ENCODE measurements at regions not wholly inside any gene's neighbourhood (a gene's known extent, or its start where the extent isn't known, plus 50 kb on each side); places are given as distances from the start of the nearest gene placed in this dataset.

DNA sequence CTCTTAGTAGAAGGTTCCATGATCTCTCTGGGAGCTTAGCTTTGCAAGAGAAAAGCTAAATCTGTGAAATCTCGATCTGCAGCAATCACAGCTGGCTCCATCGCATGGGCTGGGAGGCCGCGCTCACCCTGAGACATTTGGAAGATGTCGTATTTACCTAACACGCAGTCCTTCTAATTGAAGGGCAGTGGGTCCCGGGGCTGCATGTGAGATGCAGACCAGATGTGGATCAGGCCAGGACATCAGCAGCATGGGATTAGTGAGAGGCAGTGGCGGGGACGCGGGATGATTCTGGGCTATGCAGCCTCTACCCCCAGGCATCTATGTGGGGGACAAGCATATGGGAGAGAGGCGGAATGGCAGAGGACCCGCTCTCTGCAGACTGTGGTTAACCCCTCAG is 312.4 kb upstream of the RTL1 start:
- no peak for DNase-seq (ENCODE audit: low read depth)

DNA sequence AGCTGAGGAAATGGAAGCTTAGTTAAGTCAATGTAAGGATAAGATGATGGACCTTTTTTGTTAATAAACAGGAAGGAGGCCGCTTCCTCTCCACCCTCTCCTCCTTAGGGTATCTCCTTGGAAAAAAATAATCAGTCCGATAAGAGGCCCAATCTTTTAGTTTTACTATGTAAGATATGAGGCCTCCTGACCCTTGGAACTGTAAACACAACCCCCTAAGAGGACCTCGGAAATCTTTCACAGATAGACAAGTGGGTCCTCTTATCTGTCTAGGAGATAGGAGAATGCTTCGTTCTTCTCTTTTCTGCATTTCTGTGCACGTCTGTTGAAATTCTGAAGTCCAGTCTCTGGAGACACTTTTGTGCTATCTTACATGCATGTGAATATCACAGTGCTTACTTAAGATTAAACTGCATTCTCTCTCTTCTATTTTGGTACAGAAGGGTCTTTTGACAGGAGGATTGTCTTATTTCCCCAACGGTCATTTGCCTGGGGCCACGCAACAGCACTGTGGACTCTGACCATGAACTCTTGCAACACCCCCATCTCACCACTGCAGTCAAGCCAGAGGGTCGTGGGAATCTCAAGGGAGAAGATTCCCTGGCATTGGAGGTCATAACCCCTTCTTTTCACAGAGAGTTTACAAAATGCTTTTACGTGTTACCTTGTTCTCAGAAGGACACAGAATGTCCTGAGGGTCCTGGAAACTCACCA is 313.0 kb upstream of the RTL1 start:
- DNase-seq (ENCODE audit: low read depth): no peak

DNA sequence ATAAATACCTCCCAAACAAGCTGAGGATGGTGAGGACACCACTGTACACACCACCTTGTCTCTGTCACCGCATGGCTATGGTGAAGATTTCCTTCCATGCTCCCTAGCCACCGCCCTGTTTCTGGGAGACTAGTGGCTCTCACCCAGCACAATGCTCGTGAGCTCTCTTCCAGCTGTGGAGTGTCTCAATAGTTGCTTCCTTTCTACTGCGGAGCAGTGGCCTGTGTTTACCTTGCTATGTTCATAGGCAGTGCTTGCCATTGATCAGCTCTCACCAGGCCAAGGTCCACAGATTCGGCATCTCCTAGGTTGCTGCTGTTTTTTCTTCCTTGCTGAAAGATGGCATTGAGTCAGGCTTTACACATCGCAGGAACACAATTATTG is 313.6 kb upstream of the RTL1 start:
- DNase-seq (ENCODE audit: low read depth): no peak

DNA sequence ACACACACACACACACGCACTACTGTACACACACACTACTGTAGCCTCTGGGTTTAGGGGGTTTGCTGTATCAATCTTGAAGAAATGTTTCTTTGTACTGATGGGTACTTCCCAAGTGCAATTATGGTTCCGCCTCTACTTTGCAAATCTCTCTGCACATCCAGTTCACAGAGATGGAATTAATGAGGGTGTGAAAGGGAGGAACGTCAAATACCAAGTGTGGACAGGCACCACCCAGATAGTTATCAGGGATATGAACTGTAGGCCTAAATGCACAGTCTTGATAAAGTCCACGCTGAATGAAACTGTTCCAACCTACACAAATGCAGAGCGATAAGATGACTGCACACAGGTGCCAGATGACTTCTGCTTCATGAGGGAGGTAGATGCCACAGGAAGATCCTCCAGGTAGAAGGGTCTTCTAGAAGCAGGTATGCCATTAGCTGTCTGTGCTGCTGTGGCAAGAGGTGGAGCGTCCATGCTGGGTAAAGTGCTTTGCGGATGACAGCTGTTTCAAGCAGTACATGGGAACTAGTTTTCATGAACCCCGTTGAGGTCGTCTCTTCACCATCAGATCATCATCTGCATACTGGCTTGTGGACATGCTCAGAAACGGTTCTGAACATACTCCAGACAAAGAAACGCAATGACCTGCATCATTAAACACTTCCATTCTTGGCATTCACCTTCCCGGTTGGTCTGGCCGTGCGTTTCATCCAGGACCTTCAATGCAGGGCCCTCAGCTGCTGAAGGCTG is 314.3 kb upstream of the RTL1 start:
- no peak for DNase-seq (ENCODE audit: low read depth)

DNA sequence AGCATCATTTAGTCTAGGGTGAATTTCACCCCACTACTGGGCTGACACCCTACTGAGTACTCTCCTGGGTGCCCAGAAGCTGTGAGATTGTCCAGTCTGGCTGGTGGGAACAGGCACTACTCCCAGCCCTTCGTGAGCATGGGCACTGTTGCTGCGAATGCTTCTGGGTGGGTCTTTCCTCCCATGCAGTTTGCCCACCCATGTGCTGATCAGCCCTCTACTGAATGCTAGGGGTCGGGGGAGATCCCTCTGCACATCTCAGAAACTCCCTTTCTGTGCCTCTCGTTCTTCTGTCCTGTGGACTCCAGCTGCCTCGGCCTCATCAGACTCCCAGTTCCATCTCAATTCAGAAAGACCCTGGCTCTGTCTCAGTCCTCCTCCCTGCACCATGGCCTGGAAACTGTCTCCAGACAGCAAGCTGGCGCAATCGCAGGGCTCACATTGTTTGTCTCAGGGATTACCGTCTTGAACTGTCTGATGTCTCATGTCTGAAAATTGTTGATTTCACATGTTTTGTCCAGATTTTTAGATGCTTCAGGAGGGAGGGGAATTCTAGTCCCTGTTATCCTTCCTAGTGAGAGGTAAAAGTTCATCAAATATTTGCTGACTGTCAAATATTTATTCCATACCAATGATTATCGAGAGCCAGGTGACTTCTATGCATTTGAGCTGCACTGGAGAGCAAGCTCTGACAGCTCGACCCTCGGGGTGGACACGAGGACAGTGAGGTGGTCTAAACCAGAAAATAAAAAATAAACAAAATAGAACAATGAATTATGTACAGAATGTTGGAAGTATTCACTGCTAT is 316.6 kb upstream of the RTL1 start:
- no peak for DNase-seq (ENCODE audit: low read depth)

DNA sequence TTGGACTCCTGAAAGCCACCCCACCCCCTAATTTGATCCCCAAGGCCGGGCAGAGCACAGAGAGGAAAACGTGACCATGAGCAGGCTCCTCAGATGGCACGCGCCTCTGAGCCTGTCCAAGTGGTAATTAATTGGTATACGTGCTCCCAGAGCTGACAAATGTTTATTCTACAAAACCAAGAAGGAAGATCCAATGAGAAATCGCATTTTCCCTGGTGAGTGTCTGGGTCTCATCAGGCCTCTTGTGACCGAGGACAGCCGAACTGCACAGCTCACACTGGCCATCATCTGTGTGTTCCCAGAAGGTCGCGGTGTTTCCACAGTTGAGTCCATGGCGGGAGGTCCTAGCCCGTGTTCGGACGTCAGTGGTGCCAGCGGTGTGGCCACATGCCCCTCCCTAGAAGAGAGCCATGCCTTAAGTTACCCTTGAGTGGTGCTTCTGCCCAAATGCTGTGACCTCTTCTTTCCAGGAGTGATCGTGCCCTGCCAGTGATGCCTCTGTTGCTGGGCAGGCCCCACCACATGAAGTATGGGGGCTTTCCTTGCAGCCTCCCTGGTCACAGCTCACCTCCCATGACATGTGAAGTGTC is 317.5 kb upstream of the RTL1 start:
- DNase-seq (ENCODE audit: low read depth): no peak

DNA sequence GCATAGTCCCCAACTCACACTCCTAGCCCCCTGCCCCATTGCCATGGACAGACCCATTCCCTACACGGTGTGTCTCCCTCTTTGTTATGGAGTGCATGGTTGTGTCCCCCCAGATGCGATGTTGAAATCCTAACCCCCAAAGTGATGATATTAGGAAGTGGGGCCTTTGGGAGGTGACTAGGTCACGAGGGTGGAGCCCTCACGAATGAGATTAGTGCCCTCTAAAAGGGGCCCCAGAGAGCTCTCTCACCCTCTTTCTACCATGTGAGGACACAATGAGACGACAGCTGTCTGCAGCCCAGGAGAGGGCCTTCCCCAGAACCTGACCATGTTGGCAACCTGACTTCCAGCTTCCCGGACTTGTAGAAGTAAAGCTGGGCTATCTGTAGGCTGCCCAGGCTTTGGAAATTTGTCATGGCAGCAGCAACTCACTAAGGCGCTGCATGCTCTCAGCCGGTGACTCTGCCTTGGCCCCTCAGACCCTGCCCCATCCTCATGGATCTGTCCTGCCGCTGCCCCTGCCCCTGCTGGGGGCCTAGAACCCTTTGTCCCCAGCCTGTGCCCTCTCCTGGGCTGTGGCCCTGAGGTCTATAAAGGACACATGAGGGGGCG is 318.1 kb upstream of the RTL1 start:
- no peak for DNase-seq (ENCODE audit: low read depth)

DNA sequence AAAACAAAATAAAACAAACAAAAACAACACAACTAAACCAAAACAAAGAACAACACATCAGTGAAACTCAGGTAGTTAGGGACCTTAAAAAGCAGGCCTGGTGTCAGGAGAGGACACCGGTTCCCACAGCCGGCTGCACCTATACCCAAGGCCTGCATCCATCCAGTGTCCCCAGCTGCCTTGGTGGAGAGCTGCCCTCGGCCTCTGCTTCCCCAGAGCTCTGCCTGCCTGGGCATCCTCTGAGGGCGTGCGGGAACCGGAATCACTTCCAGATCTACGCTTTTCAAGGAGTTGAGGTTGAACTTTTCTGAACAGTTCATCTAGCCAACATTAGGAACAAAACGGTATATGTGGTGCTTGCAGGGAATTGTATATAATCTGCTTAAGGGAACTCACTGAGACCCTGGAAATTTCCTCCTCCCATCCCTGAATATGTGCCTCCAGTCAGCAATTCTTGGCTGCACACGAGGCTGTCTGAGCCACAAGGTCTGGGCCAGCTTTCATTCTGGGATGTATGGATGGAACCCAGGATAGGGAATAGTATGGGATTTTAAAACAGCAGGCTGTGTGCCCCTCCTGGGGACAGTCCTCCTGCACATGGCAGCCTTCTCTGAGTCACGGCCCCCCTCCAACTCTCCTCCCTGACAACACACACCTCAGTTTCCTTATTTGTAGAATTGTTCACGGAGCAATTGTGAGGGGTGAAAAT is 319.0 kb upstream of the RTL1 start:
- no peak for DNase-seq (ENCODE audit: low read depth)

DNA sequence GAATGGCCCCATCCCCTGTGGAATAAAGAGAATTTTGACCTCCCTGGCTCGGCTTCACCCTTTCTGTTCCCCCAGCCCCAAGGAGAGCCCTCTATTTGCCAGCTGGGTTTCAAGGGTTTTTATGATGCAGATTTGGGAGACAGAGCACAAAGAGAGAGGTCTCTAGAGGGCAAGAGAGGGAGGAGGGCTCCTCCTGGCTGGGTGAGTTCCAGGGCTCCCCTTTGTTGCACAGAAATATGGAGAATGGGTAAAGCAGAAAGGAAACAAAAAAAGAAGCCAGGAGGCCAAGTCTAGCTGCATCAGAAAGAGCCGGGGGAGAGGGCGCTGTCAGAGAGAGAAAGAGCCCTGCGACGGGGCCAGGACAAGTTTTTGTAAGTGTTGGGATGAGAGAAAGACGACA is 319.6 kb upstream of the RTL1 start:
- DNase-seq (ENCODE audit: low read depth): no peak

DNA sequence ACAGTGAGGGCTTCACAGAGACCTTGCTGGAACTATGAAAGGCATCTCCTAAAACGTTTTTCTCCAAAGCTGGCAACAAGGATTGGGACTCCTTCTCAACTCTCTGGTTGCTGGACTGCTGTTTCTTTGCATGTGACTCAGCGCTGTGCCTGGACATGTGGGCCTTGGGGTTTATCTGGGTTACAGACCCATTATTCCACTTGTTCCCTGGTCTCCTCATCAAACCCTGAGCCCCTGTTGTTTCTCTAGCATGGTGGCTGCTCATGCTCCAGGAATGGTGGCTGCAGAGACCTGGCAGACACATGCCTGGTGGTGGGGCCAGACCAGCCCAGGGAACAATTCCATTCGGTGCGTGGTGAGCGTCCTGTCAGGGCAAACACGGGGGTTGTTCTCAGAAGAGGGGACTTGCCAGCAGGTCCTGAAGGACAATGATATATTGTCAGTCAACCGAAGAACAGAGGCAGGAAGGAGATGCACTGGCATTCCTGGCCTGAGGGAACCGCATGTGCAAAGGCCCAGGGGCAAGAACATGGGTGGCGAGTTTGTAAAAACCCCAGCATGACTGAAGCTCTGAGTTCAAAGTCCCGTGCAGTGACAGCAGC is 320.1 kb upstream of the RTL1 start:
- DNase-seq (ENCODE audit: low read depth): no peak

DNA sequence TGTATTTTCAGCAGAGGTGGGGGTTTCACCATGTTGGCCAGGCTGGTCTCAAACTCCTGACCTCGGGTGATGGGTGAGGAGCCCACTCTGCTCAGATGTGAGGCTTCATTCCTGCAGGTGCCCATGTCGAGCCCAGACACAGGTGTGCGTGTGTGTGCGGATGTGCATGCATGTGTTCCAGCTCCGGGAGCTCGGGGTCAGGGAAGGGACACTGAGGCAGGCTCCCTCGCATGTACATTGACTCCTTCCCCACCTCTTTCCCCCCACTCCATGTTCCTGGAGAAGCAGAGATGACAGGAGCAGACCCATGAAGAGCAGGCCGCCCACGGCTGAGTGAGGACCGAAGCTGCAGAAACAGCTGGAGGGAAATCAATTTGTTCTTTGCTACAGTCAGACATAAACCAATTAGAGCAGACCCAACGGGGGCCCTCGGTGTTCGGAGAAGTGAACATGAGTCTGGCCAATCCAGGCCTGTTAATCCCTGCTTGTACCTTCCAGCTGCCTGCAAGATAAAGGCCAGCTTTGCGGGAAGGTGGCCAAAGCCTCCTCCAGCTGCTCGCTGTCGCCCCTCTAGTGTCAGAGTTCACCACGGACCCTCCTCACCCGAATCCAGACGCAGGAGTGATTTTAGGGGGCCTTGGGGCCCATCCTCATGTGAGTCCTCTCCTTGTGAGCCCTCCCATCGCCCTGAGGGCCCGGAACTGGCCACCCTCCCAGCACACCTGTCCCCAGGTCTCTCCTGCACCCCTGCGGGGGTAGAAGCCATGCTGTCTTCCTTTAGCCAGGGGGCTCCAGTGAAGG is 321.0 kb upstream of the RTL1 start:
- no peak for DNase-seq (ENCODE audit: low read depth)

DNA sequence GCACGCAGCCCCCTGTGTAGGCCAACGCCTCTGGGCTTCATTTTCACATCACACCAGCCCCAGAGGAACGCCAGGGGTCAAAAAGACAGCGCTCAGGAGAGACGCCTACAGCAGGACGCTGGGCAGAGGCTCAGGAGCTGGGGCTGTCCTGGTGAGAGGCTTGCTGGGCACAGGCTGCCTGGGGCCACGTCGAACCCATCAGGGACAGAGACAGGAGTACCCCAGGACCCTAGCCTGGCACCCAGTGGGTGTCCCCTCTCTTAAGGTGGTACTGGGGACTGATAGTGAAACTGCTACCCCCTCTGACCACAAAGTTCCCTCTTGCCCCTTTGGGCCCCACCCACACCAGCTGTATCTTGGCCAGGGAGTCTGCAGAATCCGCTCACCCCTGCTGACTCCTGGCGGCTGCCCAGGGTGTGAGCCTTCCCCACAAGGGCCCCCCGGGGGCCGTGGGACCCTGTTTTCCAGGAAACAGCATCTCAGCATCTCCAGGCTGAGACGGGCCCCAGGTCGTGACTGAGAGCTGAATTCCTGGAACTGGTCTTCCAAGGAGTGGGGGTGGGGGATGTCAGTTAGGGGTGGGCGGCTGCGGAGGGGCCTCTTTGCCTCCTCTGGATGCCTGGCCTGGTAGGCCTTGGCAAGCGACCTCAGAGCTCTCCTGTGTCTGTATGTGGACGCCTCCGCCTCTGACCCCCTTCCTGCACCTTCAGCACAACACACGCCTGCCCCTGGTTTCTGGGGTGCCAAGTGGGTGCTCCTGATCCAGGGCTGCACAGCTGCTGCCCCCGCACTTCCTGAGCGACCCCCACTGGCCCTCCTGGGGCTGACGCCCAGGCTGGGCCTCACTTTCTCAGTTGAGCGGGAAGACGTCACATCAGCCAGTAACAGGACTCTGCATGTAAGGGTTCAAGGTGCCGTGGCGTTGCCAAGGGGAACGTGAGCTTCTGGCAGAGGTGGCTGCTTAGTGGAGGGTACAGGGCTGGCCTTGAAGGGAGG is 321.9 kb upstream of the RTL1 start:
- DNase-seq (ENCODE audit: low read depth): no peak

DNA sequence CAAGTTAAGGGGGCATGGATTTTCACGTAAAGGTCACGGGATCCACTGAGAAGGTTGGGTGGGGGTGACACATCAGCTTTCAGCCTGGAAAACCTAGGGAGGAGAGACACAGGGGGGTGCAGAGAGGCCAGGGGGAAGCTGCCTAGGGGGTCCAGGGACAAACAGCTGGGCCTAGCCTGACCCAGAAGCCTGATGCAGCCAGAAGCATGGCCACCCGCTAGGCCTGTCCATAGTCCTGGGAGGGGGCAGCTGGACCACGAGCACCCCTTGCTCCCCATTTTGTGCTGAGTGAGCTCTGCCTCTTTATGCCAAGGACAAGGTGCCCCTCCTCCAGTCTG is 322.7 kb upstream of the RTL1 start:
- no peak for DNase-seq (ENCODE audit: low read depth)

DNA sequence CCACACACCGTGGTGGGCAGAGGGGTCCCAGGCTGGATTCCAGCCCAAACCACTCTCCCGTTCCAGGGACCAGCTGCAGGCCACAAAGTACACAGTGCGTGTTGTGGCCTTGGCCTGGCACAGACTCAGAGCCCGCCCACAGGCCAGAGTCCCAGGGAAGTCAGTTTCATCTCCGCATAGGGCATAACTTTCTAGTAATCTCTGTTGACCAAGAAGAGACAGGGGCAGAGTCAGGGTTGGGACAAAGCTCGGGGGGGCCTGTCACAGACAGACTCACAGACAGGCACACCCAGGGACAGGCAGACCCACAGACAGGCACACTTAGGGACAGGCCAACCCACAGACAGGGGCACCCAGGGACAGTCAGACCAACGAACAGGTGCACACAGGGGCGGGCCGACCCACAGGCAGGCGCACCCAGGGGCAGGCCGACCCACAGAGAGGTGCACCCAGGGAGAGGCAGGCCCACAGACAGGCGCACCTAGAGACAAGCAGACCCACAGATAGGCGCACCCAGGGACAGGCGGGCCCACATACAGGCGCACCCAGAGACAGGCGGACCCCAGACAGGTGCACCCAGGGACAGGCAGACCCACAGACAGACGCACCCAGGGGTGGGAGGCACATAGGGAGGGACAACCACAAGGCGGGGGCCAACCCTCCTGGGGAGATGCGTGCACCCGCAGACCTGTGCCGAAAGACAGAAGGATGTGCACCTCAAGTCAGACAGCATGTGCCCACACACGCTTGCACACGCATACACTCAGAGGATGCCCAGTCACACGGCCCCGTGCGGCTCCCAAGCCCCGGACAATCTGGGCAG is 323.3 kb upstream of the RTL1 start:
- no peak for DNase-seq (ENCODE audit: low read depth)

DNA sequence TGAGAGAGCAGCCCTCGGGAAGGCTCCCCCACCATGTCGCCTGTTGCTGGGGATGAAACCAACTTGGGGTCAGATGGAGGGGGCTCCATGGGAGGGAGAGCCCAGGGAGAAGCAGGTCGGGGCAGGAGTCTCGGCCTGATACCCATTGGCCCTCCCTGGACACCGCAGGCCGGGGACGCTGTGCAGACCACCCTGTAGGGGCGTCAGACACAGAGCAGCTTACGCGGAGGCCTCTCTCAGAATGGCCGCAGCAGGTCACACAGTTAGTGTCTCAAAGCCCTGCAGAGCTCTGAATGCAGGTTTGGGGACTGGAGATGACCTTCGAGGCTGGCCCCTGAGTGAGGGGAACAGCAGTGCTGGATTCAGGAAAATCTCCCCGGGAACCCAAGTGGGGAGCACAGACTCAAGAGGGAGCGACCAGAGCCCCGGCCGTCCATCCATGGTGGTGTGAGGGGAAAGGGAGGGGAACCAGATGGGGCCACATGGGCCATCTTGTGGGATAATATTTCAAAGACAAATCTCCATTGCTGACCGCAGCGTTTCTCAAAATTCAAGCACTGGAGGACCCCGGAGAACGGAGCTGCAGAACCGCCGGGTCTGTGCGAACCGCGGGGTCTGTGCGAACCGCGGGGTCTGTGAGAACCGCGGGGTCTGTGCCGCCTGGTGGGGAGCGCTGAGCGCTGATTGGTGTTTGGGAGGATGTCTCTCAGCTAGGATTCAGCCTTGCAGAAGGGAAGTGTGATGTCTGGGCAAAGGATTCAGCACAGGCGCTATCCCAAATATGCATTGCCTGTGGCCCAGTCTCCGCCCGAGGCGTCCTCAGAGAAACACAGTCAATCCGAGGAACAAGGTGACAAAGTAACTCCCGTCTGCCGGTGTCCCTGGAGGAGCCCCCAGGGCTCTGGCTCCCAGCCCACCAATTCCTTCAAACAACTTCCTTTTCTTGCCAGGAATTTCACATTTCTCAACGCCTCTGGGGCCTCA is 324.4 kb upstream of the RTL1 start:
- DNase-seq (ENCODE audit: low read depth): no peak

DNA sequence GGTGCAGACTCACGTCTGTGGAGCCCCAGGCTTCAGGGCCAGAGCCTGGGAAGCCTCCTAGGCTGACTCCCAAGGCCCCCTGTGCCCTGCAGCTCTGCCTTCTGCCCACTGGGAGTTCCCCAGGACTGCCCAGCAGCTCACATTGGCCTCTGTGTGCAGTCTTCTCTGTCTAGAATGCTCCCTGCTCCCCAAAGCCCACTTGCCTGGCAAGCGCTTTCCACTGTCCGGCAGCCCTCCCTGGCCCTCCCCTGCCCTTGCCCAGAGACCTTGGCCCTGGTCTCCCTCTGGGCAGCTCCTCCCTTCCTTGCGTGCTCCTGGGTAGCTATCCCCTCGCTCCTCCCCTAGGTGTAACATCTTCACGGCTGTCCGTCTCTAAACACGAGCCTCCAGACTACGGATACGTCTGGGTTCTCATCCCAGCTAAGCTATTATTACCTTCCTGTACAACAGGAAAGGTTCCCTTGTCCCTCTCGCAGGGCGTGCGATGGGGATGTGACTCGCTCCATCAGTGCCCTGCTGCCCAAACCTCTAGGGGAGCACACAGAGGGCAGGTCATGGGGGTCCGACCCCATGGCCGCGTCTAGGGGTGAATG is 325.5 kb upstream of the RTL1 start:
- DNase-seq (ENCODE audit: low read depth): no peak

DNA sequence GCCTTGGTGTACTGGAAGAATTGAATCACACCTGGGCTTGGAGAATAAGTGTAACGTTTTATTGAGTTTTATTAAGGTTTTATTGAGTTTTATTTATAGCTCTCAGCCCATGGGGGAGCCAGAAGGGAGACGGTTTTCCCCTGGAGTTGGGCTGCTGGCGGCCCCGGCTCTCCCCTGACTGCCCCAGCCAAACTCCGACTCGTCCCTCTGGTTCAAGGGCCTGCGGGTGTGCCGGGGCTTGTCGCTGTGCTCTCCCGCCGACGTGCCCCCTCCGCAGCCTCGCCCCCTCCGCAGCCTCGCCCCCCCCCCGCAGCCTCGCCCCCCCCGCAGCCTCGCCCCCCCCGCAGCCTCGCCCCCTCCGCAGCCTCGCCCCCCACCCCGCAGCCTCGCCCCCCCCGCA is 326.1 kb upstream of the RTL1 start:
- no peak for DNase-seq (ENCODE audit: low read depth)

Measured in stimulated activated CD8-positive, alpha-beta memory T cell treated with anti-CD3 and anti-CD28 coated beads, Interleukin-12 subunit alpha, Interleukin-12 subunit beta, amount 100 ng/mL, for 4 hours (primary cell).